OCI-LY7 (cell line): ENCODE measurements at regions not wholly inside any gene's neighbourhood (a gene's known extent, or its start where the extent isn't known, plus 50 kb on each side); places are given as distances from the start of the nearest gene placed in this dataset.

Source experiments
- BruUV-seq: library from RNA; stranded (reverse); fragments of 400-500 nt; replicated peaks from 2 replicates; lab custom pipeline; 2021; lab: Mats Ljungman, UMichigan
- CTCF ChIA-PET: fragments of 300-600 bp; sonication (Branson Sonifier 250); formaldehyde crosslinking; loops from one replicate; lab custom pipeline; 2022; ENCODE audit warnings: antibody characterized with exemption; ENCODE audit not compliant: unreplicated experiment; lab: Charles Lee
- POLR2A ChIA-PET: fragments of 300-600 bp; sonication (Branson Sonifier 250); formaldehyde crosslinking; loops from one replicate; lab custom pipeline; 2022; ENCODE audit warnings: antibody characterized with exemption; lab: Charles Lee
- DNase-seq: peaks from one replicate; pipeline ENCODE4 v3.0.0-alpha.2; 2015; ENCODE audit warnings: low spot score
- H2AFZ ChIP-seq: fragments of 200-600 bp; sonication (generic), shearing (Covaris generic); 2 replicates; pipeline ENCODE4 v1.6.1; 2014; ENCODE audit warnings: mild to moderate bottlenecking, antibody characterized with exemption, low read length, moderate library complexity
- H3K27ac ChIP-seq: fragments of 200-600 bp; sonication (generic); 2 replicates; pipeline ENCODE4 v1.5.1; 2014; ENCODE audit warnings: mixed run types, low read depth, mild to moderate bottlenecking, moderate library complexity, low read length, inconsistent platforms; ENCODE audit not compliant: poor library complexity, severe bottlenecking
- H3K36me3 ChIP-seq: fragments of 200-600 bp; sonication (generic); 2 replicates; pipeline ENCODE4 v1.6.1; 2014; ENCODE audit warnings: mild to moderate bottlenecking, antibody characterized with exemption, low read length, moderate library complexity, mixed read lengths; ENCODE audit not compliant: insufficient read depth
- H3K4me1 ChIP-seq: fragments of 200-600 bp; sonication (generic); 2 replicates; pipeline ENCODE4 v1.5.1; 2014; ENCODE audit warnings: mild to moderate bottlenecking, low read length; ENCODE audit not compliant: insufficient read depth, poor library complexity, severe bottlenecking
- H3K4me2 ChIP-seq: fragments of 200-600 bp; sonication (generic); 2 replicates; pipeline ENCODE4 v1.6.1; 2014; ENCODE audit warnings: mild to moderate bottlenecking, low read length
- H3K4me3 ChIP-seq: fragments of 200-600 bp; sonication (generic); 2 replicates; pipeline ENCODE4 v1.5.1; 2014; ENCODE audit warnings: mild to moderate bottlenecking, low read depth, low read length; ENCODE audit not compliant: poor library complexity, severe bottlenecking
- H3K79me2 ChIP-seq: fragments of 200-600 bp; sonication (generic); 2 replicates; pipeline ENCODE4 v1.6.1; 2016; ENCODE audit warnings: low read depth, mild to moderate bottlenecking, low read length, moderate library complexity, mixed read lengths; ENCODE audit not compliant: insufficient read depth
- H3K9me2 ChIP-seq: fragments of 200-600 bp; sonication (generic); 2 replicates; pipeline ENCODE4 v1.6.1; 2016; ENCODE audit warnings: mild to moderate bottlenecking, low read length, mixed read lengths; ENCODE audit not compliant: insufficient read depth
- H3K9me3 ChIP-seq: fragments of 200-600 bp; sonication (generic); 2 replicates; pipeline ENCODE4 v1.6.1; 2014; ENCODE audit warnings: mild to moderate bottlenecking, mixed run types, low read length, mixed read lengths
- H4K20me1 ChIP-seq: fragments of 200-600 bp; sonication (generic); 2 replicates; pipeline ENCODE4 v1.6.1; 2014; ENCODE audit warnings: mild to moderate bottlenecking, antibody characterized with exemption, low read length, moderate library complexity, mixed read lengths; ENCODE audit not compliant: insufficient read depth
- EZH2phosphoT487 ChIP-seq: fragments of 200-600 bp; sonication (generic); IDR thresholded peaks from 2 replicates; pipeline ENCODE4 v1.6.1; 2018; ENCODE audit warnings: low read depth, borderline replicate concordance, mild to moderate bottlenecking, mixed run types, antibody characterized with exemption, low read length, moderate library complexity, mixed read lengths
- intact Hi-C: fragments of 100-400 bp; cut with micrococcal nuclease; formaldehyde crosslinking; loops from one replicate; pipeline ENCODE4 v1.10.0; 2022; ENCODE audit not compliant: unreplicated experiment
- TF ChIP-seq, protein P1 (sequence below): fragments of 200-600 bp; sonication (generic); conservative IDR thresholded peaks from 2 replicates; pipeline ENCODE4 v1.5.1; 2014; ENCODE audit warnings: mild to moderate bottlenecking, antibody characterized with exemption, low read length, moderate library complexity, mixed read lengths

DNA sequence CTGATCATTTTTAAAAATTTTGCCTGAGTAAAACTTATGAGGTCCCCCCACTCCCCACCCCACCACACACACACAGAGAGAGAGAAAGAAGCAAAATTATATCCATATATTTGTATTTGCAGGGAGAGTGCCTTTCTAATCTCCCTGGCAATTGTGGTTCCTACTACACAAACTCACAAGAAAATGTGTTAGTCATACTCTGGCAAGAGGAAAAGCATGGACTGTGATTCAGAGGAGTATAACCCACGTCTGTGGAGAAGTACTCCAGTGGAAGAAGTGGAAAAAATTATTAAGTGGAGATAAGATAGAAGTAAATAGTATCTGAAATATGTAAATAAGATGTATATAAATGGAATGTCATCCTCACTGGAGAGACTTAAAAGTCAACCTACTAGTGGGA, 114.0 kb downstream of the DSEL start:
- intact Hi-C loops: no loop called here
- no peak overlapping the region for H3K4me3 ChIP-seq
- no peak overlapping the region for H2AFZ ChIP-seq
- ChIA-PET CTCF (no interaction called here), POLR2A (no interaction called here)
- BruUV-seq: no TSS peak
- no peak overlapping the region for H3K27ac ChIP-seq
- H3K9me3 ChIP-seq: no peaks in the 10 kb centered on the region
- H4K20me1 ChIP-seq: no peaks in the 10 kb centered on the region
- no peaks in the 10 kb centered on the region for H3K79me2 ChIP-seq
- TF ChIP-seq, protein P1, sequence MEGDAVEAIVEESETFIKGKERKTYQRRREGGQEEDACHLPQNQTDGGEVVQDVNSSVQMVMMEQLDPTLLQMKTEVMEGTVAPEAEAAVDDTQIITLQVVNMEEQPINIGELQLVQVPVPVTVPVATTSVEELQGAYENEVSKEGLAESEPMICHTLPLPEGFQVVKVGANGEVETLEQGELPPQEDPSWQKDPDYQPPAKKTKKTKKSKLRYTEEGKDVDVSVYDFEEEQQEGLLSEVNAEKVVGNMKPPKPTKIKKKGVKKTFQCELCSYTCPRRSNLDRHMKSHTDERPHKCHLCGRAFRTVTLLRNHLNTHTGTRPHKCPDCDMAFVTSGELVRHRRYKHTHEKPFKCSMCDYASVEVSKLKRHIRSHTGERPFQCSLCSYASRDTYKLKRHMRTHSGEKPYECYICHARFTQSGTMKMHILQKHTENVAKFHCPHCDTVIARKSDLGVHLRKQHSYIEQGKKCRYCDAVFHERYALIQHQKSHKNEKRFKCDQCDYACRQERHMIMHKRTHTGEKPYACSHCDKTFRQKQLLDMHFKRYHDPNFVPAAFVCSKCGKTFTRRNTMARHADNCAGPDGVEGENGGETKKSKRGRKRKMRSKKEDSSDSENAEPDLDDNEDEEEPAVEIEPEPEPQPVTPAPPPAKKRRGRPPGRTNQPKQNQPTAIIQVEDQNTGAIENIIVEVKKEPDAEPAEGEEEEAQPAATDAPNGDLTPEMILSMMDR: no peak
- no peak for TF ChIP-seq EZH2phosphoT487
- no peaks in the 10 kb centered on the region for H3K4me1 ChIP-seq
- H3K4me2 ChIP-seq: no peak overlapping the region
- H3K36me3 ChIP-seq: no peaks in the 10 kb centered on the region
- DNase-seq: no peak
- H3K9me2 ChIP-seq: no peaks in the 10 kb centered on the region

DNA sequence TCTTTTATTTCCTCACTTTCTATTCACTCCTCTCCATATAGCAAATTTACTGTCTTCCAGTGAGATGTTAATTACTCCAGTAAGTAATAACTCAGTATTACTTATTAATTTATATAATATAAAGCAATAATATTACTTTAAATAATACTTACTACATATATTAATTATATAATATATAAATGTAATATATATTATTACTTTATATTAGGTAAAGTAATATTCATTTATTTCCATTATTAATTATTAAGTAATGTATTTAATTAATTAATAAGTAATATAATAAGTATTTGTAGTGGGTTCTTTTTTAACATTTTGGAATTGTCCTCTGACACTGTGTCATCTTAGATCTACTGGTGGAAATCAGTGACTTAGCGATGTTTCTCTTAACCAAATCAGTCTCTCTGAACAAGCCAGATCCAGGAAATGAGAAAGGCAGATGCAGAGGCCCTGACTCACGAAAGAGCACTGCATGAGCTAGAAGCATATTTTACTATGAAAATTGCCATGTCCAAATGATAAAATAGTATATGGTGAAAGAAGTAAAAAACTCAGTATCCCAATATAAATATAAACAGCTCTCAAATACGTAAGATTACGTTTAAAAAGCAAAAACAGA, 115.9 kb downstream of the DSEL start:
- Histone ChIP-seq H3K9me2 (no peaks in the 10 kb centered on the region), H3K9me3 (no peaks in the 10 kb centered on the region), H3K36me3 (no peaks in the 10 kb centered on the region), H3K27ac (no peak overlapping the region), H4K20me1 (no peaks in the 10 kb centered on the region), H3K4me2 (no peak overlapping the region), H2AFZ (no peak overlapping the region), H3K4me3 (no peak overlapping the region), H3K79me2 (no peaks in the 10 kb centered on the region), H3K4me1 (no peaks in the 10 kb centered on the region)
- no peak for DNase-seq
- CTCF ChIA-PET: no interaction called here
- intact Hi-C loops: no loop called here
- TF ChIP-seq, protein P1: no peak
- no peak for TF ChIP-seq EZH2phosphoT487
- POLR2A ChIA-PET: no interaction called here
- BruUV-seq: no TSS peak

DNA sequence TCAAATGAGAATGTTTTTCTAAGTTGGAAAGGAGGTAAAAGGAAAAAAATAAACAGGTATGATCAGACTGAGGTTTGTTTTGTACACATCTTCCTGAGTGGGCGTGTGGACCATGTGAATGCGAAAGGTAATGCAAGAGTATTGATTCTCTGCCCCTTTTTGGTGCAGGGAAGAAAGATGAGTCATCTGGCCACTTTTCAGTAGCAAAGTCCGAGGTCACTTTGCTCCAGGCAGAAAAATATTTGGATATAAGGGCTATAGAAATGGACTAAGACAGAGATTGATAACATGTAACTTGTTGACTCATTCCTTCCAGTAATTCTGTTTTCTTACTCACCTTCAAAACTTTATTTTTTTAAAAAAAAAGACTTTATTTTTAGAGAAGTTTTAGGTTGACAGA, 130.5 kb downstream of the DSEL start:
- TF ChIP-seq, protein P1: no peak
- TF ChIP-seq EZH2phosphoT487: no peak
- Histone ChIP-seq H3K79me2 (no peaks in the 10 kb centered on the region), H3K9me3 (no peaks in the 10 kb centered on the region), H3K4me3 (no peak overlapping the region), H3K4me2 (no peak overlapping the region), H2AFZ (no peak overlapping the region), H4K20me1 (no peaks in the 10 kb centered on the region), H3K27ac (no peak overlapping the region), H3K4me1 (no peaks in the 10 kb centered on the region), H3K9me2 (no peaks in the 10 kb centered on the region), H3K36me3 (no peaks in the 10 kb centered on the region)
- DNase-seq: no peak
- intact Hi-C loops: no loop called here
- BruUV-seq: no TSS peak
- CTCF ChIA-PET: no interaction called here
- POLR2A ChIA-PET: interaction anchor here (0.6 kb wide), 3 partner anchors 186 to 927 kb away, joined by 3 read pairs; no protein-coding TSS in a partner anchor
